ENCODE measurements at regions not wholly inside any gene's neighbourhood (a gene's known extent, or its start where the extent isn't known, plus 50 kb on each side); places are given as distances from the start of the nearest gene placed in this dataset.

DNA sequence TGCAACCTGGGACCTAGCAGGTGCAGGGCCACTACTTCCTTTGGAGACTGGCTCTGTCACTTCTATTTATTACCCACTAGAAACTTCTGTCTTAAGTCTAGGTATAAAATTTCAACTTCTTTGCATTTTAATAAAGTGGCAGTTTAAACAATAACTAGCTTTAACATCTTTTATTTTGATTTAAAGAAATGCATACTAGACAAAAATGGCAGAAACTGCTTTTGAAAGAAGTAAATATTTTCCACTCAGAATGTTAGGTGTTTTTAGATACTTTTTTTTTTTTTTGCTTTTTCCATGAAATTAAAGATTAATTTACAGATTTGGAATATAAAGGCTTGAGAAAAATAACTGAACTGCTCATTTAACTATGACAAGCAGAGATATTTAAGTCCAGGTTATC, 1477.6 kb downstream of the KCNT2 start:
- Histone ChIP-seq H3K27ac (ENCODE audit: low read length) (no peak overlapping the region), H3K79me2 (ENCODE audit: insufficient read depth, low read length) (no peaks in the 10 kb centered on the region), H3K4me1 (ENCODE audit: insufficient read depth, low read length) (no peaks in the 10 kb centered on the region), H4K20me1 (ENCODE audit: insufficient read depth, low read length) (no peaks in the 10 kb centered on the region), H3K4me3 (ENCODE audit: low read depth in 1 of 2, low read length in 2 of 2) (no peak overlapping the region), H3K9ac (ENCODE audit: low read depth, low read length) (no peak overlapping the region), H2AFZ (ENCODE audit: low read depth, low read length) (no peak overlapping the region), H3K27me3 (ENCODE audit: insufficient read depth, low read length, poor library complexity) (no peaks in the 10 kb centered on the region), H3K4me2 (ENCODE audit: insufficient read depth, low read length) (no peak overlapping the region), H3K36me3 (ENCODE audit: insufficient read depth, low read length) (no peaks in the 10 kb centered on the region), H3K9me3 (ENCODE audit: insufficient read depth, low read length, severe bottlenecking) (no peaks in the 10 kb centered on the region)
- DNase-seq (no peak), ATAC-seq (ENCODE audit: insufficient read depth, low read depth) (no peak)
- TF ChIP-seq, protein P1, sequence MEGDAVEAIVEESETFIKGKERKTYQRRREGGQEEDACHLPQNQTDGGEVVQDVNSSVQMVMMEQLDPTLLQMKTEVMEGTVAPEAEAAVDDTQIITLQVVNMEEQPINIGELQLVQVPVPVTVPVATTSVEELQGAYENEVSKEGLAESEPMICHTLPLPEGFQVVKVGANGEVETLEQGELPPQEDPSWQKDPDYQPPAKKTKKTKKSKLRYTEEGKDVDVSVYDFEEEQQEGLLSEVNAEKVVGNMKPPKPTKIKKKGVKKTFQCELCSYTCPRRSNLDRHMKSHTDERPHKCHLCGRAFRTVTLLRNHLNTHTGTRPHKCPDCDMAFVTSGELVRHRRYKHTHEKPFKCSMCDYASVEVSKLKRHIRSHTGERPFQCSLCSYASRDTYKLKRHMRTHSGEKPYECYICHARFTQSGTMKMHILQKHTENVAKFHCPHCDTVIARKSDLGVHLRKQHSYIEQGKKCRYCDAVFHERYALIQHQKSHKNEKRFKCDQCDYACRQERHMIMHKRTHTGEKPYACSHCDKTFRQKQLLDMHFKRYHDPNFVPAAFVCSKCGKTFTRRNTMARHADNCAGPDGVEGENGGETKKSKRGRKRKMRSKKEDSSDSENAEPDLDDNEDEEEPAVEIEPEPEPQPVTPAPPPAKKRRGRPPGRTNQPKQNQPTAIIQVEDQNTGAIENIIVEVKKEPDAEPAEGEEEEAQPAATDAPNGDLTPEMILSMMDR (IDR thresholded peaks at IDR 0.05; ENCODE audit: borderline replicate concordance, extremely low read depth, low read length, poor library complexity, severe bottlenecking) = no peak
- TF ChIP-seq EZH2 (IDR thresholded peaks at IDR 0.05; ENCODE audit: borderline replicate concordance, low read depth, low read length, severe bottlenecking) = no peak

DNA sequence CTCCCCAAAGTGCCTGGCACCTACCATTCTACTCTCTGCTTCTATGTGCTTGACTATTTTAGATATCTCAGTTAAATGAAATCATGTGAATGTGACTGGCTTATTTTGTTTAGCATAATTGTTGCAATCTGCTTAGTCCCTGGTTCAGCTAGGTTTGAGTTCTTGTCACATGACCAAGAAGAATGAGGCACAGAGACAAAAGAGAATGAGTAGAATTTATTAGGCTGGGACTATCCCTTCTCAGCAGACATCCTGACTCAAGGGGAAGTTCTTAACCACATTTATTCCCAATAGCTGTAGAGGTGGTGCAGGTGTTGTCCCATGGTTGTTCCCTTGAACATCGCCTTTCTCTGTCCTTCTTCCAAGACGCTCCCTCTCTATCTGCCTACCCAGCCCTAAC, 1485.7 kb downstream of the KCNT2 start:
- no peak overlapping the region for H3K4me3 ChIP-seq (ENCODE audit: low read depth in 1 of 2, low read length in 2 of 2)
- no peaks in the 10 kb centered on the region for H3K36me3 ChIP-seq (ENCODE audit: insufficient read depth, low read length)
- H3K4me2 ChIP-seq (ENCODE audit: insufficient read depth, low read length) = no peak overlapping the region
- no peak for ATAC-seq (ENCODE audit: insufficient read depth, low read depth)
- no peaks in the 10 kb centered on the region for H4K20me1 ChIP-seq (ENCODE audit: insufficient read depth, low read length)
- no peaks in the 10 kb centered on the region for H3K4me1 ChIP-seq (ENCODE audit: insufficient read depth, low read length)
- no peak overlapping the region for H2AFZ ChIP-seq (ENCODE audit: low read depth, low read length)
- H3K79me2 ChIP-seq (ENCODE audit: insufficient read depth, low read length) = no peaks in the 10 kb centered on the region
- no peaks in the 10 kb centered on the region for H3K9me3 ChIP-seq (ENCODE audit: insufficient read depth, low read length, severe bottlenecking)
- H3K27me3 ChIP-seq (ENCODE audit: insufficient read depth, low read length, poor library complexity) = no peaks in the 10 kb centered on the region
- DNase-seq = no peak
- H3K9ac ChIP-seq (ENCODE audit: low read depth, low read length) = no peak overlapping the region
- TF ChIP-seq EZH2 (IDR thresholded peaks at IDR 0.05; ENCODE audit: borderline replicate concordance, low read depth, low read length, severe bottlenecking) = no peak
- TF ChIP-seq, protein P1 (IDR thresholded peaks at IDR 0.05; ENCODE audit: borderline replicate concordance, extremely low read depth, low read length, poor library complexity, severe bottlenecking) = no peak
- no peak overlapping the region for H3K27ac ChIP-seq (ENCODE audit: low read length)

DNA sequence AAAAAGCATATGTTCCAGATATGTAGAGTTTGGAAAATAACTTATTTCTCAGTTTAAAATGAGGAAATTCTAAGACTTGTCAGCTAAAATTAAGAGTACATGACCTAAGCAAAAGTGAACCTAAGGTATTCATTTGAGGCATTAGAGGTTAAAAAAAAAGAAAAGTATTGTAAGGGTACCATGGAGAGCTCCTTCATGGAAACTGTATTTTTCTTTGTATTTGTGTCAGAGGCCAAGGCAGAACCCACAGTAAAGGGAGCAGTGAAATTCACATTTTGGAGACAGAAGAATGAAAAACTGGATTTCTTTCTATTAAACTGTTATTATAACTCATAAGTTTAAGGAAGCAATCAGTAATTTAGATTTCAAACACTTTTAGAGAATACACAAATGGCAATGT, 1494.8 kb downstream of the KCNT2 start:
- Histone ChIP-seq H3K4me3 (ENCODE audit: low read depth in 1 of 2, low read length in 2 of 2) (no peak overlapping the region), H3K9me3 (ENCODE audit: insufficient read depth, low read length, severe bottlenecking) (no peaks in the 10 kb centered on the region), H4K20me1 (ENCODE audit: insufficient read depth, low read length) (no peaks in the 10 kb centered on the region), H3K27me3 (ENCODE audit: insufficient read depth, low read length, poor library complexity) (no peaks in the 10 kb centered on the region), H3K27ac (ENCODE audit: low read length) (no peak overlapping the region), H3K9ac (ENCODE audit: low read depth, low read length) (no peak overlapping the region), H2AFZ (ENCODE audit: low read depth, low read length) (no peak overlapping the region), H3K4me2 (ENCODE audit: insufficient read depth, low read length) (no peak overlapping the region), H3K4me1 (ENCODE audit: insufficient read depth, low read length) (no peaks in the 10 kb centered on the region), H3K79me2 (ENCODE audit: insufficient read depth, low read length) (no peaks in the 10 kb centered on the region), H3K36me3 (ENCODE audit: insufficient read depth, low read length) (no peaks in the 10 kb centered on the region)
- ATAC-seq (ENCODE audit: insufficient read depth, low read depth) = no peak
- no peak for DNase-seq
- TF ChIP-seq, protein P1 (IDR thresholded peaks at IDR 0.05; ENCODE audit: borderline replicate concordance, extremely low read depth, low read length, poor library complexity, severe bottlenecking) = no peak
- no peak for TF ChIP-seq EZH2 (IDR thresholded peaks at IDR 0.05; ENCODE audit: borderline replicate concordance, low read depth, low read length, severe bottlenecking)

DNA sequence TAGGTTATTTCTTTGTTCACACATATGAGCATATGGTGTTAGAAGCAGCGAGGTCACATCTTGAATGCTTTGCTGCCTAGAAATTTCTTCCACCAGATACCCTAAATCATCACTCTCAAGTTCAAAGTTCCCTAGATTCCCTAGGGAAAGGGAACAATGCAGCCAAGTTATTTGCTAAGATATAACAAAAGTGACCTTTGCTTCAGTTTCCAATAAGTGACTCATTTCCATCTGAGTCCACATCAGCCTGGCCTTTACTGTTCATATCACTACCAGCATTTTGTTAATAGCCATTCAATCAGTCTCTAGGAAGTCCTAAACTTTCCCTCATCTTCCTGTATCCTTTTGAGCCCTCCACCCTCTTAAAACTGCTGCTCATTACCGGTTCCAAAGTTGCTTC, 1502.5 kb downstream of the KCNT2 start:
- no peaks in the 10 kb centered on the region for H3K36me3 ChIP-seq (ENCODE audit: insufficient read depth, low read length)
- DNase-seq (no peak), ATAC-seq (ENCODE audit: insufficient read depth, low read depth) (no peak)
- TF ChIP-seq EZH2 (IDR thresholded peaks at IDR 0.05; ENCODE audit: borderline replicate concordance, low read depth, low read length, severe bottlenecking) = no peak
- TF ChIP-seq, protein P1 (IDR thresholded peaks at IDR 0.05; ENCODE audit: borderline replicate concordance, extremely low read depth, low read length, poor library complexity, severe bottlenecking) = no peak
- no peaks in the 10 kb centered on the region for H3K4me1 ChIP-seq (ENCODE audit: insufficient read depth, low read length)
- H3K27me3 ChIP-seq (ENCODE audit: insufficient read depth, low read length, poor library complexity) = no peaks in the 10 kb centered on the region
- no peak overlapping the region for H2AFZ ChIP-seq (ENCODE audit: low read depth, low read length)
- no peak overlapping the region for H3K9ac ChIP-seq (ENCODE audit: low read depth, low read length)
- no peak overlapping the region for H3K4me3 ChIP-seq (ENCODE audit: low read depth in 1 of 2, low read length in 2 of 2)
- no peaks in the 10 kb centered on the region for H4K20me1 ChIP-seq (ENCODE audit: insufficient read depth, low read length)
- no peaks in the 10 kb centered on the region for H3K79me2 ChIP-seq (ENCODE audit: insufficient read depth, low read length)
- H3K9me3 ChIP-seq (ENCODE audit: insufficient read depth, low read length, severe bottlenecking) = no peaks in the 10 kb centered on the region
- H3K4me2 ChIP-seq (ENCODE audit: insufficient read depth, low read length) = no peak overlapping the region
- no peak overlapping the region for H3K27ac ChIP-seq (ENCODE audit: low read length)
